Karpas-422 (cell line): ENCODE measurements at regions not wholly inside any gene's neighbourhood (a gene's known extent, or its start where the extent isn't known, plus 50 kb on each side); places are given as distances from the start of the nearest gene placed in this dataset.

Source experiments
- DNase-seq: peaks from one replicate; pipeline ENCODE4 v3.0.0-alpha.2; 2015
- H2AFZ ChIP-seq: fragments of 200-600 bp; sonication (generic); 2 replicates; pipeline ENCODE4 v1.6.1; 2014; ENCODE audit warnings: antibody characterized with exemption, low read length, mixed read lengths
- H3K27ac ChIP-seq: fragments of 200-600 bp; sonication (generic); 2 replicates; pipeline ENCODE4 v1.5.1; 2014; ENCODE audit warnings: mild to moderate bottlenecking, low read length, moderate library complexity
- H3K27me3 ChIP-seq: fragments of 200-600 bp; sonication (generic); 2 replicates; pipeline ENCODE4 v1.6.1; 2014; ENCODE audit warnings: low read length, mixed read lengths
- H3K36me3 ChIP-seq: fragments of 200-600 bp; sonication (generic); 2 replicates; pipeline ENCODE4 v1.6.1; 2014; ENCODE audit warnings: low read length, mixed read lengths; ENCODE audit not compliant: insufficient read depth
- H3K4me1 ChIP-seq: fragments of 200-600 bp; sonication (generic); 2 replicates; pipeline ENCODE4 v1.6.1; 2014; ENCODE audit warnings: mild to moderate bottlenecking, low read length, mixed read lengths
- H3K4me2 ChIP-seq: fragments of 200-600 bp; sonication (generic); 2 replicates; pipeline ENCODE4 v1.6.1; 2014; ENCODE audit warnings: low read length, low read depth, mild to moderate bottlenecking; ENCODE audit not compliant: poor library complexity, severe bottlenecking
- H3K4me3 ChIP-seq: fragments of 200-600 bp; sonication (generic); 2 replicates; pipeline ENCODE4 v1.5.1; 2014; ENCODE audit warnings: mild to moderate bottlenecking, antibody characterized with exemption, low read length, mixed read lengths
- H3K79me2 ChIP-seq: fragments of 200-600 bp; sonication (generic); 2 replicates; pipeline ENCODE4 v1.6.1; 2014; ENCODE audit warnings: mild to moderate bottlenecking, low read length, mixed read lengths
- H3K9ac ChIP-seq: fragments of 200-600 bp; sonication (generic); 2 replicates; pipeline ENCODE4 v1.6.0; 2014; ENCODE audit warnings: low read length
- H3K9me2 ChIP-seq: fragments of 200-600 bp; sonication (generic), shearing (Covaris generic); replicated peaks from 2 replicates; pipeline ENCODE4 v1.6.0; 2014; ENCODE audit warnings: mild to moderate bottlenecking, low read length, moderate library complexity; ENCODE audit not compliant: insufficient read depth
- H3K9me3 ChIP-seq: fragments of 300-700, 200-600 bp; sonication (generic); 2 replicates; pipeline ENCODE4 v1.6.1; 2014; ENCODE audit warnings: low read length, mixed read lengths
- H4K20me1 ChIP-seq: fragments of 200-600 bp; sonication (generic); 2 replicates; pipeline ENCODE4 v1.6.1; 2014; ENCODE audit warnings: mild to moderate bottlenecking, antibody characterized with exemption, low read length, low read depth; ENCODE audit not compliant: insufficient read depth

DNA sequence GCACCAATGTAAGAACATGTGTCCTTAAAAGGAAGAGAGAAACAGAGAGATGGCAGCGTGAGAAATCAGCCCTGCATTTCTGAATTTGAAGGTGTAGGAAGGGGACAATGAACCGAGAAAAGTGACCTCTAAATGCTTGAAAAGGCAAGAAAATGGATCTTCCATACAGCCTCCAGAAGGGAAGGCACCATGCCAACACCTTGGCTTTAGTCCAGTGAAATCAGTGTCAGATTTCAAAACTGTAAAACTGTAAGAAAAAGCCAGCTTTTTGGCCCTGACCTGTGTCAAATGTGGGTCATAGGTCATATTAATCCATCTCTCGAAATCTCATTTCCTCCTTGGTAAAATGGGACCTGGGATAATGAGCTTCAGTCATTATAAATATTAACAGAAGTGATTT is 762.3 kb downstream of the DCDC2C start:
- Histone ChIP-seq H3K9me3 (no peaks in the 10 kb centered on the region), H3K4me3 (no peak overlapping the region), H3K9ac (no peak overlapping the region), H3K4me2 (no peak overlapping the region), H3K27me3 (no peaks in the 10 kb centered on the region), H3K79me2 (no peaks in the 10 kb centered on the region), H3K9me2 (no peaks in the 10 kb centered on the region), H3K4me1 (no peaks in the 10 kb centered on the region), H3K27ac (no peak overlapping the region), H4K20me1 (no peaks in the 10 kb centered on the region), H2AFZ (no peak overlapping the region), H3K36me3 (no peaks in the 10 kb centered on the region)
- DNase-seq: no peak

DNA sequence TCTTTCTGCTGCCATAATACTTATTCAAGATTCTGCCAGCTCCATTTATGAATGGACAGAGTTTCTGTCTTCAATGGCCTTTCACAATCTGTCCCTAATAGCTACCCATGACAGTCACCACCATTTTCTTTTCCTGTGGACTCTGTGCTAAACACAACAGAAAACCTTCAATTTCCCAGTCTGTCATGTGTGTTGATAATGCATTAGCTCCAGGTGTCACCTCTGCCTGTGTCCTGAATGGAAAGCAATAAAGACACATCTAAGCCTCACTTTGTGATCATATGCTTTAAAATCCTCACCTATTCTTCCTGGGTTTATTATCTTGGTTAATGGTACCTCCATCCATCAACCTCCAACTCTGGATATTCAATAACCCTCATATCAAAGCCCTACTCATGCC is 772.2 kb downstream of the DCDC2C start:
- H3K9me2 ChIP-seq: 0 out of 2 replicates have a peak, but pooled peaks cover 8% of the 10 kb centered on the region
- H3K27me3 ChIP-seq: no peaks in the 10 kb centered on the region
- no peak overlapping the region for H3K4me2 ChIP-seq
- no peaks in the 10 kb centered on the region for H3K4me1 ChIP-seq
- no peaks in the 10 kb centered on the region for H4K20me1 ChIP-seq
- no peaks in the 10 kb centered on the region for H3K79me2 ChIP-seq
- H2AFZ ChIP-seq: no peak overlapping the region
- no peak overlapping the region for H3K4me3 ChIP-seq
- no peak overlapping the region for H3K27ac ChIP-seq
- H3K36me3 ChIP-seq: no peaks in the 10 kb centered on the region
- no peak overlapping the region for H3K9ac ChIP-seq
- no peaks in the 10 kb centered on the region for H3K9me3 ChIP-seq
- no peak for DNase-seq

DNA sequence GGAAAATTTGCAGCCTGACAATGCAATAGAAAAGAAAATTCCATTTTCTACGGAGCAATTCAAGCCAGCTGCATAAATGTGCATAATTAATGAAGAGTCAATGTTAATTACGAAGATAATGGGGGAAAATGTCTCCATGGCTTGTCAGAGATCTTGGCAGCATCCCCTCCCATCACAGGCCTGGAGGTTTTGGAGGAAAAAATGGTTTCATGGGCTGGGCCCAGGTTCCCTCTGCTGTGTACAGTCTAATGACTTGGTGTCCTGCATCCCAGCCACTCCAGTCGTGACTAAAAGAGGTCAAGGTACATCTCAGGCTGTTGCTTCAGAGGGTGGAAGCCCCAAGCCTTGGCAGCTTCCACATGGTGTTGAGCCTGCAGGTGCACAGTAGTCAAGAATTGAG is 779.7 kb downstream of the DCDC2C start:
- no peaks in the 10 kb centered on the region; the same call in 1 of the 2 replicates for H3K9me3 ChIP-seq
- no peaks in the 10 kb centered on the region for H3K79me2 ChIP-seq
- no peaks in the 10 kb centered on the region for H3K36me3 ChIP-seq
- H3K4me2 ChIP-seq: no peak overlapping the region
- no peak for DNase-seq
- no peak overlapping the region for H3K27ac ChIP-seq
- no peak overlapping the region for H2AFZ ChIP-seq
- H3K9ac ChIP-seq: no peak overlapping the region
- H3K9me2 ChIP-seq: no peaks in the 10 kb centered on the region
- no peaks in the 10 kb centered on the region for H3K4me1 ChIP-seq
- no peak overlapping the region for H3K4me3 ChIP-seq
- H3K27me3 ChIP-seq: no peaks in the 10 kb centered on the region
- H4K20me1 ChIP-seq: no peaks in the 10 kb centered on the region

GRCh38 chr2:4486971-4487370 is 783.6 kb downstream of the DCDC2C start:
- Histone ChIP-seq H3K9me2 (no peaks in the 10 kb centered on the region), H4K20me1 (no peaks in the 10 kb centered on the region), H3K27me3 (no peaks in the 10 kb centered on the region), H3K9ac (no peak overlapping the region), H3K4me1 (no peaks in the 10 kb centered on the region), H3K36me3 (no peaks in the 10 kb centered on the region), H2AFZ (no peak overlapping the region), H3K79me2 (no peaks in the 10 kb centered on the region), H3K4me3 (no peak overlapping the region), H3K27ac (no peak overlapping the region), H3K4me2 (no peak overlapping the region), H3K9me3 (no peaks in the 10 kb centered on the region; the same call in 1 of the 2 replicates)
- no peak for DNase-seq

DNA sequence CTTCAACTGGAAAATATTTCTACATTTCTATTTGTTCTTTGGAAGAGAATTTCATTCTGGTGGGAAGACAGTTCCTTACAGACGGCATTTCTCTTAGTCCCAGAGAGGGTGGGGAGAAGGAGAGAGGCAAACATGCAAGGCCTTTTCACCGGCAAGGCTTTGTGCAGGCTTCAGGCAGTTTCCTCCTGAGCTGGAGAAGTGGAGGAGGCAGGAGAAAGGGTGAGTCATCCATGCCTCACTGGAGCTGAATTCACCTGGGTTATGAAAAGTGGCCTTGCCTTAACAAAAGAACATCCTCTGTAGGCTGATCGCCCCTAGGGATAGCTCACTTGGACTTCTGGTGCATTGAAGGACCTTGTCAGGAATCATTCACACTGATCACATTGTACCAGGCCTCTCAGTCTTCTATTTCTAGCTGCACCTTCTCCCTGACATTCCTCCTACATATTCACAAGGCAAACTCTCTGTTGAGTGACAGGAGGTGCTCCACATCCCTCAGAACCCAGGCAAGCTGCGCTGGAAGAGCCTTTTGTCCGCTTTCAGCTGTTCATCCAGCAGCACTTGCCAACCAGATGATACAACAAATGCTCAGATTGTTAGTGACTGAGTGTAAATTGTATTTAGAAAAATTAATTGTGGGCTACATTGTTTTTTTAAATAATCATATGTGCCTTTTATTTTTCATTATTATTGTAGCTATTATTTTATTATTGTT is 796.1 kb downstream of the DCDC2C start:
- no peak overlapping the region for H3K27ac ChIP-seq
- H3K4me2 ChIP-seq: no peak overlapping the region
- no peaks in the 10 kb centered on the region for H4K20me1 ChIP-seq
- no peaks in the 10 kb centered on the region for H3K79me2 ChIP-seq
- H3K4me3 ChIP-seq: no peak overlapping the region
- H3K9me2 ChIP-seq: no peaks in the 10 kb centered on the region
- H3K36me3 ChIP-seq: no peaks in the 10 kb centered on the region
- DNase-seq: no peak
- no peaks in the 10 kb centered on the region for H3K9me3 ChIP-seq
- H3K9ac ChIP-seq: no peak overlapping the region
- no peak overlapping the region for H2AFZ ChIP-seq
- H3K27me3 ChIP-seq: no peaks in the 10 kb centered on the region
- no peaks in the 10 kb centered on the region for H3K4me1 ChIP-seq

GRCh38 chr2:4501525-4501924 is 798.1 kb downstream of the DCDC2C start:
- no peaks in the 10 kb centered on the region for H3K36me3 ChIP-seq
- H3K9ac ChIP-seq: no peak overlapping the region
- no peaks in the 10 kb centered on the region for H3K9me2 ChIP-seq
- no peak for DNase-seq
- H3K4me2 ChIP-seq: no peak overlapping the region
- no peaks in the 10 kb centered on the region for H3K27me3 ChIP-seq
- no peak overlapping the region for H3K4me3 ChIP-seq
- H2AFZ ChIP-seq: no peak overlapping the region
- no peaks in the 10 kb centered on the region for H3K79me2 ChIP-seq
- H3K9me3 ChIP-seq: no peaks in the 10 kb centered on the region
- no peak overlapping the region for H3K27ac ChIP-seq
- no peaks in the 10 kb centered on the region for H3K4me1 ChIP-seq
- H4K20me1 ChIP-seq: no peaks in the 10 kb centered on the region

DNA sequence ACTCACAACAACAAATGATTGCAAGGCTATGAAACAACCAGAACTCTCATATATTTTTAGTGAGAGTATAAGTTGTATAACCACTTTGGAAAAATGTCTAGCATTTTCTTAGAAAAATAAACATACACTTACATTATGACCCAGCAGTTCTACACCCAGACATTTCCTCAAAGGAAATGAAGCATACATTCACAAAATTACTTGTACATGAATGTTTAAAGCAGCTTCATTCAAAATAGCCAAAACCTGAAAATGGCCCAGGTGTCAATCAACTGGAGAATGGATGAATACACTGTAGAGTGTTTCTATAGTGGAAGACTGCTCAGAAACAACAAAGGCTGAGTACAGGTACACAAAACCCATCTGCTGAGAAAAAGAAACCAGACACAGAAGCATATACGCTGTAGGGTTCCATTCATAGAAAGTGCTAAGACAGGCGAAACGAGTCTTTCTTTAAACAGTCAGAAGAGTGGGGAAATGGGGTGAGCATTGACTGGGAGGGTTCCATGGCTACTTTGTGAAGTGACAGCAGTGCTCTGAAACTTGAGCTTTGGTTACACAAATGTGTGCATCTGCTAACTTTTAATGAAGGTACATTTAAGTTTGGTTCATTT is 799.0 kb downstream of the DCDC2C start:
- H3K36me3 ChIP-seq: no peaks in the 10 kb centered on the region
- H3K27ac ChIP-seq: no peak overlapping the region
- H3K4me2 ChIP-seq: no peak overlapping the region
- H2AFZ ChIP-seq: no peak overlapping the region
- no peak overlapping the region for H3K9ac ChIP-seq
- no peaks in the 10 kb centered on the region for H3K79me2 ChIP-seq
- no peaks in the 10 kb centered on the region for H3K27me3 ChIP-seq
- no peaks in the 10 kb centered on the region for H3K4me1 ChIP-seq
- no peaks in the 10 kb centered on the region for H4K20me1 ChIP-seq
- no peaks in the 10 kb centered on the region for H3K9me2 ChIP-seq
- no peaks in the 10 kb centered on the region for H3K9me3 ChIP-seq
- H3K4me3 ChIP-seq: no peak overlapping the region
- DNase-seq: no peak

DNA sequence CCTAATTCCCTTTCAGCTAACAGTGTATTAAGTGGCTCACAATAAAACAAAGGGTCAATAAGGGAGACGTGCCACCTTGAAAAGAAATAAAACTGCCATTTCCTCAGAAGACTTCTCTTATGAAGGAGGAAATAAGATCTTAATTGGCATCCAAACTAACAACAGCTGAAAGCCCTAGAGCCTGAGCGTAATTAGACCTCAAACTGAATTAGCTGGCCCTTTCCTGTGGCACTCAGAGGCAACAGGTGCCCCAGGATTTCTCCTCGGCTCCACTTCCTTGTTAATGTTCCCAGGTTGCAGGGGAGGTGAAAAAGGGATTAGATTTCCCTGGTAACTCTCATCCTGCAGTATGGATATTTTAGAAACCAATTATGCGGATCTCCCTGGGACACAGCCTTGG is 804.3 kb downstream of the DCDC2C start:
- H3K9ac ChIP-seq: no peak overlapping the region
- H3K79me2 ChIP-seq: no peaks in the 10 kb centered on the region
- no peaks in the 10 kb centered on the region for H3K36me3 ChIP-seq
- no peak for DNase-seq
- H4K20me1 ChIP-seq: no peaks in the 10 kb centered on the region
- no peak overlapping the region for H3K4me2 ChIP-seq
- H3K9me2 ChIP-seq: no peaks in the 10 kb centered on the region
- no peaks in the 10 kb centered on the region for H3K9me3 ChIP-seq
- H3K4me1 ChIP-seq: no peaks in the 10 kb centered on the region
- H3K27me3 ChIP-seq: peaks cover 2% of the 10 kb centered on the region; the same call in 1 of the 2 replicates
- H3K4me3 ChIP-seq: no peak overlapping the region
- no peak overlapping the region for H3K27ac ChIP-seq
- H2AFZ ChIP-seq: no peak overlapping the region
